OCI-LY3 (cell line): ENCODE measurements at regions not wholly inside any gene's neighbourhood (a gene's known extent, or its start where the extent isn't known, plus 50 kb on each side); places are given as distances from the start of the nearest gene placed in this dataset.

ENCODE experiments used
- EZH2phosphoT487 ChIP-seq: fragments of 200-600 bp; shearing (Covaris generic); IDR thresholded peaks from 2 replicates; pipeline ENCODE4 v1.6.1; 2018; ENCODE audit warnings: antibody characterized with exemption, mixed run types, low read depth
- TF ChIP-seq, protein P1 (sequence below): fragments of 200-600, 300-600 bp; sonication (generic); IDR thresholded peaks from 2 replicates; pipeline ENCODE4 v1.5.1; 2014; ENCODE audit warnings: antibody characterized with exemption, low read length, low read depth

DNA sequence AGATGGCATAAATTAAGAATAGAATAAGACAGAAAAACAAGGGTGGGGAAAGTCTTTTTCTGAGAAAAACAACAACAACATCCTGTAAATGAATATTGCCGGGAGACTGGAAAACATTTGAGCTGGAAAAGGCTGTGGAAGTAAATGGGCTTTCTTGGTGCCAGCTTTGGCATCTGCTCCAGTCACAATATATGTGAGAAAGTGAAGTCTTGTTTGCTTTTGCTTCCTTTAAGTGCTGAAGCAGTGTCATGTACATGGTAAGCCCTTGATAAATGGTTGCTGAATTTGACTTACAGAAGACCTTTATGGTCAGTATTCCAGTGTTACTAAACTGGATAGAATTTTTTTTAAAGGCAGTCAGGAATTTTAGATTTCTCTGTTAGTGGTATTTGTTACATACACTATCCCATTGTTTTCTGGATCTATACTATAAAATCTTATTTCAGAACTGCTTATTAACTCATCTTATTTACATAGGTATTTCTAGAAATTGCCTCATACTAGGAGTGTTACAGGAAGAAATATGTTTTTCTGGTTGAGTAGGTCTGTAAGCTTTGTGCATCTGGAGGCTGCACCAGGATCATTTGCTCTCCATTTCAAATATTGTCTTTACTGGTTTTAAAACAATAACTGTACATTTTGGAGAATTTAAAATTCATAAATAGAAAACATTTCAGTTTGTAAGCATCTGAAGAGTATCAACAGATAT is 201.7 kb upstream of the FOXP2 start:
- TF ChIP-seq, protein P1, sequence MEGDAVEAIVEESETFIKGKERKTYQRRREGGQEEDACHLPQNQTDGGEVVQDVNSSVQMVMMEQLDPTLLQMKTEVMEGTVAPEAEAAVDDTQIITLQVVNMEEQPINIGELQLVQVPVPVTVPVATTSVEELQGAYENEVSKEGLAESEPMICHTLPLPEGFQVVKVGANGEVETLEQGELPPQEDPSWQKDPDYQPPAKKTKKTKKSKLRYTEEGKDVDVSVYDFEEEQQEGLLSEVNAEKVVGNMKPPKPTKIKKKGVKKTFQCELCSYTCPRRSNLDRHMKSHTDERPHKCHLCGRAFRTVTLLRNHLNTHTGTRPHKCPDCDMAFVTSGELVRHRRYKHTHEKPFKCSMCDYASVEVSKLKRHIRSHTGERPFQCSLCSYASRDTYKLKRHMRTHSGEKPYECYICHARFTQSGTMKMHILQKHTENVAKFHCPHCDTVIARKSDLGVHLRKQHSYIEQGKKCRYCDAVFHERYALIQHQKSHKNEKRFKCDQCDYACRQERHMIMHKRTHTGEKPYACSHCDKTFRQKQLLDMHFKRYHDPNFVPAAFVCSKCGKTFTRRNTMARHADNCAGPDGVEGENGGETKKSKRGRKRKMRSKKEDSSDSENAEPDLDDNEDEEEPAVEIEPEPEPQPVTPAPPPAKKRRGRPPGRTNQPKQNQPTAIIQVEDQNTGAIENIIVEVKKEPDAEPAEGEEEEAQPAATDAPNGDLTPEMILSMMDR: no peak
- TF ChIP-seq EZH2phosphoT487: no peak
